ENCODE measurements at regions not wholly inside any gene's neighbourhood (a gene's known extent, or its start where the extent isn't known, plus 50 kb on each side); places are given as distances from the start of the nearest gene placed in this dataset.

DNA sequence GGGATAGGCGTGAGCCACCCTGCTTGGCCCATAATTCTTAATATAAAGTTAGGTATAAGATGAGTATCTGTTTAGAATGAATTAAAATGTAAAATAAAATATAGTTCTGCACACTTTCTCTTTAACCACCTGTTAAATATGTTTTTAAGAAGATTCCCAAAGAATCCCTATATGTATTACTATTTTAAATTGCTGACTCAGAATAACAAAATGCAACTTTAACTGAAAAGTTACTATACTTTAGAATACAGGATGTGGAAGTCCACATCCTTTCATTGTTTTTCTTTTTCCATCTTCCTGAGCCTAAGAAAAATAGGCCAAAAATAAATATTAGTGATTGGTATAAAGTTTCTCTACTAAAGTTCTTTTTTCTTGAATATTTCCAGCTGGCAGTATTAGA is 325.6 kb upstream of the EYS start:
- RAD21 ChIA-PET (ENCODE audit: unreplicated experiment) = no interaction called here
- ATAC-seq = no peak
- SMC1A ChIA-PET (ENCODE audit: uncharacterized antibody, unreplicated experiment) = no interaction called here

More for the DNA sequence above, 325.6 kb upstream of the EYS start:
- 0% methylated on average over 1 of the region's 1 CpG for WGBS (ENCODE audit: insufficient coverage, insufficient replicate concordance, low lambda C conversion rate, missing lambda C conversion rate)
- Histone ChIP-seq H3K79me2 (ENCODE audit: control insufficient read depth, insufficient read depth, low read length) (no peaks in the 10 kb centered on the region), H3K27me3 (replicated peaks in 1 of 2; ENCODE audit: control insufficient read depth in 2 of 2, insufficient read depth in 2 of 2, low read length in 1 of 2) (no peaks in the 10 kb centered on the region), H3K4me3 (no peak overlapping the region), H3K9ac (ENCODE audit: control insufficient read depth, insufficient read depth, low read length) (no peak overlapping the region), H3K4me1 (ENCODE audit: control insufficient read depth, insufficient read depth, low read length) (no peaks in the 10 kb centered on the region), H4K20me1 (ENCODE audit: control insufficient read depth, insufficient read depth) (no peaks in the 10 kb centered on the region), H3K27ac (ENCODE audit: control insufficient read depth, insufficient read depth) (no peak overlapping the region), H3K36me3 (ENCODE audit: control insufficient read depth in 2 of 2, insufficient read depth in 2 of 2, low read length in 1 of 2) (no peaks in the 10 kb centered on the region), H3K9me3 (replicated peaks; ENCODE audit: control insufficient read depth, insufficient read depth, low read length) (no peaks in the 10 kb centered on the region), H3K4me2 (ENCODE audit: control insufficient read depth, insufficient read depth) (no peak overlapping the region), H2AFZ (ENCODE audit: control insufficient read depth, low read depth, low read length) (no peak overlapping the region)
- POLR2A ChIA-PET = no interaction called here
- CTCF ChIA-PET = no interaction called here
- DNase-seq (ENCODE audit: low read depth, low spot score) (no peak), FAIRE-seq (no peak)
- BruUV-seq (replicated peaks) = no TSS peak
- intact Hi-C loops (cut with micrococcal nuclease; ENCODE audit: unreplicated experiment) = no loop called here
- TF ChIP-seq TAF1 (IDR thresholded peaks at IDR 0.05; ENCODE audit: borderline replicate concordance, low read depth, low read length) (no peak), ZNF274 (IDR thresholded peaks at IDR 0.05; ENCODE audit: insufficient read depth, insufficient read length) (no peak), HDAC6 (IDR thresholded peaks at IDR 0.05; ENCODE audit: unreplicated experiment) (no peak), IKZF1 (conservative IDR thresholded peaks at IDR 0.05) (no peak), STAT1 (conservative IDR thresholded peaks at IDR 0.05) (no peak)
- TF ChIP-seq, protein P1, sequence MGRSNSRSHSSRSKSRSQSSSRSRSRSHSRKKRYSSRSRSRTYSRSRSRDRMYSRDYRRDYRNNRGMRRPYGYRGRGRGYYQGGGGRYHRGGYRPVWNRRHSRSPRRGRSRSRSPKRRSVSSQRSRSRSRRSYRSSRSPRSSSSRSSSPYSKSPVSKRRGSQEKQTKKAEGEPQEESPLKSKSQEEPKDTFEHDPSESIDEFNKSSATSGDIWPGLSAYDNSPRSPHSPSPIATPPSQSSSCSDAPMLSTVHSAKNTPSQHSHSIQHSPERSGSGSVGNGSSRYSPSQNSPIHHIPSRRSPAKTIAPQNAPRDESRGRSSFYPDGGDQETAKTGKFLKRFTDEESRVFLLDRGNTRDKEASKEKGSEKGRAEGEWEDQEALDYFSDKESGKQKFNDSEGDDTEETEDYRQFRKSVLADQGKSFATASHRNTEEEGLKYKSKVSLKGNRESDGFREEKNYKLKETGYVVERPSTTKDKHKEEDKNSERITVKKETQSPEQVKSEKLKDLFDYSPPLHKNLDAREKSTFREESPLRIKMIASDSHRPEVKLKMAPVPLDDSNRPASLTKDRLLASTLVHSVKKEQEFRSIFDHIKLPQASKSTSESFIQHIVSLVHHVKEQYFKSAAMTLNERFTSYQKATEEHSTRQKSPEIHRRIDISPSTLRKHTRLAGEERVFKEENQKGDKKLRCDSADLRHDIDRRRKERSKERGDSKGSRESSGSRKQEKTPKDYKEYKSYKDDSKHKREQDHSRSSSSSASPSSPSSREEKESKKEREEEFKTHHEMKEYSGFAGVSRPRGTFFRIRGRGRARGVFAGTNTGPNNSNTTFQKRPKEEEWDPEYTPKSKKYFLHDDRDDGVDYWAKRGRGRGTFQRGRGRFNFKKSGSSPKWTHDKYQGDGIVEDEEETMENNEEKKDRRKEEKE (IDR thresholded peaks at IDR 0.05) = no peak
- TF ChIP-seq, protein P2, sequence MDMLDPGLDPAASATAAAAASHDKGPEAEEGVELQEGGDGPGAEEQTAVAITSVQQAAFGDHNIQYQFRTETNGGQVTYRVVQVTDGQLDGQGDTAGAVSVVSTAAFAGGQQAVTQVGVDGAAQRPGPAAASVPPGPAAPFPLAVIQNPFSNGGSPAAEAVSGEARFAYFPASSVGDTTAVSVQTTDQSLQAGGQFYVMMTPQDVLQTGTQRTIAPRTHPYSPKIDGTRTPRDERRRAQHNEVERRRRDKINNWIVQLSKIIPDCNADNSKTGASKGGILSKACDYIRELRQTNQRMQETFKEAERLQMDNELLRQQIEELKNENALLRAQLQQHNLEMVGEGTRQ (IDR thresholded peaks at IDR 0.05; ENCODE audit: borderline replicate concordance, low read depth, low read length) = no peak
- TF ChIP-seq, protein P3, sequence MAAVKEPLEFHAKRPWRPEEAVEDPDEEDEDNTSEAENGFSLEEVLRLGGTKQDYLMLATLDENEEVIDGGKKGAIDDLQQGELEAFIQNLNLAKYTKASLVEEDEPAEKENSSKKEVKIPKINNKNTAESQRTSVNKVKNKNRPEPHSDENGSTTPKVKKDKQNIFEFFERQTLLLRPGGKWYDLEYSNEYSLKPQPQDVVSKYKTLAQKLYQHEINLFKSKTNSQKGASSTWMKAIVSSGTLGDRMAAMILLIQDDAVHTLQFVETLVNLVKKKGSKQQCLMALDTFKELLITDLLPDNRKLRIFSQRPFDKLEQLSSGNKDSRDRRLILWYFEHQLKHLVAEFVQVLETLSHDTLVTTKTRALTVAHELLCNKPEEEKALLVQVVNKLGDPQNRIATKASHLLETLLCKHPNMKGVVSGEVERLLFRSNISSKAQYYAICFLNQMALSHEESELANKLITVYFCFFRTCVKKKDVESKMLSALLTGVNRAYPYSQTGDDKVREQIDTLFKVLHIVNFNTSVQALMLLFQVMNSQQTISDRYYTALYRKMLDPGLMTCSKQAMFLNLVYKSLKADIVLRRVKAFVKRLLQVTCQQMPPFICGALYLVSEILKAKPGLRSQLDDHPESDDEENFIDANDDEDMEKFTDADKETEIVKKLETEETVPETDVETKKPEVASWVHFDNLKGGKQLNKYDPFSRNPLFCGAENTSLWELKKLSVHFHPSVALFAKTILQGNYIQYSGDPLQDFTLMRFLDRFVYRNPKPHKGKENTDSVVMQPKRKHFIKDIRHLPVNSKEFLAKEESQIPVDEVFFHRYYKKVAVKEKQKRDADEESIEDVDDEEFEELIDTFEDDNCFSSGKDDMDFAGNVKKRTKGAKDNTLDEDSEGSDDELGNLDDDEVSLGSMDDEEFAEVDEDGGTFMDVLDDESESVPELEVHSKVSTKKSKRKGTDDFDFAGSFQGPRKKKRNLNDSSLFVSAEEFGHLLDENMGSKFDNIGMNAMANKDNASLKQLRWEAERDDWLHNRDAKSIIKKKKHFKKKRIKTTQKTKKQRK (IDR thresholded peaks at IDR 0.05; ENCODE audit: low read depth, low read length) = no peak
- TF ChIP-seq, protein P4, sequence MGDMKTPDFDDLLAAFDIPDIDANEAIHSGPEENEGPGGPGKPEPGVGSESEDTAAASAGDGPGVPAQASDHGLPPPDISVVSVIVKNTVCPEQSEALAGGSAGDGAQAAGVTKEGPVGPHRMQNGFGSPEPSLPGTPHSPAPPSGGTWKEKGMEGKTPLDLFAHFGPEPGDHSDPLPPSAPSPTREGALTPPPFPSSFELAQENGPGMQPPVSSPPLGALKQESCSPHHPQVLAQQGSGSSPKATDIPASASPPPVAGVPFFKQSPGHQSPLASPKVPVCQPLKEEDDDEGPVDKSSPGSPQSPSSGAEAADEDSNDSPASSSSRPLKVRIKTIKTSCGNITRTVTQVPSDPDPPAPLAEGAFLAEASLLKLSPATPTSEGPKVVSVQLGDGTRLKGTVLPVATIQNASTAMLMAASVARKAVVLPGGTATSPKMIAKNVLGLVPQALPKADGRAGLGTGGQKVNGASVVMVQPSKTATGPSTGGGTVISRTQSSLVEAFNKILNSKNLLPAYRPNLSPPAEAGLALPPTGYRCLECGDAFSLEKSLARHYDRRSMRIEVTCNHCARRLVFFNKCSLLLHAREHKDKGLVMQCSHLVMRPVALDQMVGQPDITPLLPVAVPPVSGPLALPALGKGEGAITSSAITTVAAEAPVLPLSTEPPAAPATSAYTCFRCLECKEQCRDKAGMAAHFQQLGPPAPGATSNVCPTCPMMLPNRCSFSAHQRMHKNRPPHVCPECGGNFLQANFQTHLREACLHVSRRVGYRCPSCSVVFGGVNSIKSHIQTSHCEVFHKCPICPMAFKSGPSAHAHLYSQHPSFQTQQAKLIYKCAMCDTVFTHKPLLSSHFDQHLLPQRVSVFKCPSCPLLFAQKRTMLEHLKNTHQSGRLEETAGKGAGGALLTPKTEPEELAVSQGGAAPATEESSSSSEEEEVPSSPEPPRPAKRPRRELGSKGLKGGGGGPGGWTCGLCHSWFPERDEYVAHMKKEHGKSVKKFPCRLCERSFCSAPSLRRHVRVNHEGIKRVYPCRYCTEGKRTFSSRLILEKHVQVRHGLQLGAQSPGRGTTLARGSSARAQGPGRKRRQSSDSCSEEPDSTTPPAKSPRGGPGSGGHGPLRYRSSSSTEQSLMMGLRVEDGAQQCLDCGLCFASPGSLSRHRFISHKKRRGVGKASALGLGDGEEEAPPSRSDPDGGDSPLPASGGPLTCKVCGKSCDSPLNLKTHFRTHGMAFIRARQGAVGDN (IDR thresholded peaks at IDR 0.05) = no peak
- in situ Hi-C loops (cut with MboI) = no loop called here
